ENCODE measurements at regions not wholly inside any gene's neighbourhood (a gene's known extent, or its start where the extent isn't known, plus 50 kb on each side); places are given as distances from the start of the nearest gene placed in this dataset.

DNA sequence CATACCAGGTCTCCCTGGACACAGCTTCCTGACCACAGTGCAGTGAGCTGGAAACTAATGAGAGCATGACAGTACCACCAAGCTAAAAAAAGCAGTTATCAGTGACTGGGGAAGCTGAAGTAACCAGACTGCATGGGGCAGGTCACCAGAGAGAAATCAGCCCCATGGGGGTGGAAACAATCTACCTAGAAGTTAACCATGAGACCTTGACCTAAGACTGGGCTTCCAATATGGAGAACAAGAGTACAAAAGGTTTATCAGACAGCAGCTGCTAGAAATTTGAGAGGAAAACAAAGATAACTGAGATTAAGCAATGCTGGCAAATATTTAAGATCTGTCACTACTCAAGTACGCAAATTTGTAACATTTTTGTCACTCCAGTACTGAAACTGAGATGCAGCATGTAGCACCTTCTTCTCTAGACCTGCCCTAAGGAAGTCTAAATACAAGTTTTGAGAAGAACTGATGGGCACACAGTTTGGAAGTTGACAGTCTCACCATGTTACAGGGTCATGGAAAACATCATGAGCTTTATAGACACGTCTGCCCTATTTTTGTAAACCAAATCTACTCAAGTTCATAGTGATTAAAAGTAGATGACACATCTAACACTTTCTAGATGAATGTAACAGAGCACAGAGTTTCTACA is 2641.8 kb upstream of the PCDH20 start:
- no peak overlapping the region for H3K27ac ChIP-seq

DNA sequence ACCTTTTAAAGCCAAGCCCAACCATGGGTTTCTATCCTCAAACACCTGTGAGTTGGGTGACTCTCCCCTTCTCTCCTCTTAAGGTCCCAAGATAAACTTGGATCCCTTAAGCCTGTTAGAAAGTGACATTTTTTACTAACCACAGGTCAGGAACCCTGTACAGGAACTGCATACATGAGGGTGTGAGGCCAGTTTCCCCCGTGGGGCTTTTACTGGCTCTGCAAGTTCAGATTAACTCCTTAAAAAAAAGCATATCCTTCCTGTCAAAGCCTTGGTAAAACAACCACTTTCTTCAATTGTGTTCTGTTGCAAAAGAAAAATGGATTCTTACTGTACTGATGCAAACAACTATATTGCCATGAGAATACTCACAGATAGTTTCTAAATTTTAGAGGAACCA is 2638.7 kb upstream of the PCDH20 start:
- no peak overlapping the region for H3K4me3 ChIP-seq (ENCODE audit: low read depth, low read length)

More for the DNA sequence above, 2641.8 kb upstream of the PCDH20 start:
- TF ChIP-seq, protein P1, sequence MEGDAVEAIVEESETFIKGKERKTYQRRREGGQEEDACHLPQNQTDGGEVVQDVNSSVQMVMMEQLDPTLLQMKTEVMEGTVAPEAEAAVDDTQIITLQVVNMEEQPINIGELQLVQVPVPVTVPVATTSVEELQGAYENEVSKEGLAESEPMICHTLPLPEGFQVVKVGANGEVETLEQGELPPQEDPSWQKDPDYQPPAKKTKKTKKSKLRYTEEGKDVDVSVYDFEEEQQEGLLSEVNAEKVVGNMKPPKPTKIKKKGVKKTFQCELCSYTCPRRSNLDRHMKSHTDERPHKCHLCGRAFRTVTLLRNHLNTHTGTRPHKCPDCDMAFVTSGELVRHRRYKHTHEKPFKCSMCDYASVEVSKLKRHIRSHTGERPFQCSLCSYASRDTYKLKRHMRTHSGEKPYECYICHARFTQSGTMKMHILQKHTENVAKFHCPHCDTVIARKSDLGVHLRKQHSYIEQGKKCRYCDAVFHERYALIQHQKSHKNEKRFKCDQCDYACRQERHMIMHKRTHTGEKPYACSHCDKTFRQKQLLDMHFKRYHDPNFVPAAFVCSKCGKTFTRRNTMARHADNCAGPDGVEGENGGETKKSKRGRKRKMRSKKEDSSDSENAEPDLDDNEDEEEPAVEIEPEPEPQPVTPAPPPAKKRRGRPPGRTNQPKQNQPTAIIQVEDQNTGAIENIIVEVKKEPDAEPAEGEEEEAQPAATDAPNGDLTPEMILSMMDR (IDR thresholded peaks at IDR 0.05): no peak
- Histone ChIP-seq H3K4me3 (ENCODE audit: low read depth, low read length) (no peak overlapping the region), H3K4me1 (no peaks in the 10 kb centered on the region), H3K79me2 (no peaks in the 10 kb centered on the region), H3K4me2 (ENCODE audit: low read length) (no peak overlapping the region), H3K36me3 (ENCODE audit: control insufficient read depth, insufficient read depth, low read length) (no peaks in the 10 kb centered on the region), H3K9ac (no peak overlapping the region), H2AFZ (no peak overlapping the region), H3K27me3 (ENCODE audit: control insufficient read depth, insufficient read depth, low read length) (no peaks in the 10 kb centered on the region), H3K9me3 (ENCODE audit: control insufficient read depth, low read length) (no peaks in the 10 kb centered on the region)

DNA sequence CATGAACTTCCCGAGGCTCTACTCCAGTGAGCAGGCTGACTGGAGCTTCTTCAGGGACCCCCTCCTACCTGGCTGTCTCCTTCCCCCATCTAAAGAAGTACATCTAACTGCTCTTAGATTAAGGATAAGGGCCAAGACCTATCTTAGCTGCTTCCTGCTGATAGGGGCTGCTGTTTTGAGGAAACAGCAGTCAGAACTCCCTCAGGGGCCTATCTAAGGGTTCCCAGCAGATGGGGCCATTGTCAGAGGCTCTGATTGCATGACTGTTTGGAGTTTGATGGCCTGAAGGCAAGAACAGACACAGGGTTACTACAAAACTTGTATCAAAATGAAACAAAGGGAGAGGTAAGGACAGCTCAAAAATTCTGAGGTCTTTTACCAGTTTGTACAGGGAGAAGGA is 2636.9 kb upstream of the PCDH20 start:
- Histone ChIP-seq H3K9me3 (ENCODE audit: control insufficient read depth, low read length) (no peaks in the 10 kb centered on the region), H3K9ac (no peak overlapping the region), H3K4me2 (ENCODE audit: low read length) (no peak overlapping the region), H3K79me2 (no peaks in the 10 kb centered on the region), H3K27me3 (ENCODE audit: control insufficient read depth, insufficient read depth, low read length) (no peaks in the 10 kb centered on the region), H3K4me1 (no peaks in the 10 kb centered on the region), H3K4me3 (ENCODE audit: low read depth, low read length) (no peak overlapping the region), H3K36me3 (ENCODE audit: control insufficient read depth, insufficient read depth, low read length) (no peaks in the 10 kb centered on the region), H2AFZ (no peak overlapping the region), H3K27ac (no peak overlapping the region)
- TF ChIP-seq, protein P1 (IDR thresholded peaks at IDR 0.05): no peak

More for the DNA sequence above, 2638.7 kb upstream of the PCDH20 start:
- Histone ChIP-seq H3K4me2 (ENCODE audit: low read length) (no peak overlapping the region), H3K79me2 (no peaks in the 10 kb centered on the region), H3K27ac (no peak overlapping the region), H3K4me1 (no peaks in the 10 kb centered on the region), H2AFZ (no peak overlapping the region), H3K27me3 (ENCODE audit: control insufficient read depth, insufficient read depth, low read length) (no peaks in the 10 kb centered on the region), H3K36me3 (ENCODE audit: control insufficient read depth, insufficient read depth, low read length) (no peaks in the 10 kb centered on the region), H3K9ac (no peak overlapping the region), H3K9me3 (ENCODE audit: control insufficient read depth, low read length) (no peaks in the 10 kb centered on the region)
- TF ChIP-seq, protein P1 (IDR thresholded peaks at IDR 0.05): no peak

GRCh38 chr13:64051278-64051677 is 2635.6 kb upstream of the PCDH20 start:
- H3K36me3 ChIP-seq (ENCODE audit: control insufficient read depth, insufficient read depth, low read length): no peaks in the 10 kb centered on the region
- H3K4me2 ChIP-seq (ENCODE audit: low read length): no peak overlapping the region
- H3K9me3 ChIP-seq (ENCODE audit: control insufficient read depth, low read length): no peaks in the 10 kb centered on the region
- H3K79me2 ChIP-seq: no peaks in the 10 kb centered on the region
- H3K9ac ChIP-seq: no peak overlapping the region
- H3K27ac ChIP-seq: no peak overlapping the region
- no peaks in the 10 kb centered on the region for H3K27me3 ChIP-seq (ENCODE audit: control insufficient read depth, insufficient read depth, low read length)
- H3K4me3 ChIP-seq (ENCODE audit: low read depth, low read length): no peak overlapping the region
- no peak overlapping the region for H2AFZ ChIP-seq
- H3K4me1 ChIP-seq: no peaks in the 10 kb centered on the region
- TF ChIP-seq, protein P1 (IDR thresholded peaks at IDR 0.05): no peak

DNA sequence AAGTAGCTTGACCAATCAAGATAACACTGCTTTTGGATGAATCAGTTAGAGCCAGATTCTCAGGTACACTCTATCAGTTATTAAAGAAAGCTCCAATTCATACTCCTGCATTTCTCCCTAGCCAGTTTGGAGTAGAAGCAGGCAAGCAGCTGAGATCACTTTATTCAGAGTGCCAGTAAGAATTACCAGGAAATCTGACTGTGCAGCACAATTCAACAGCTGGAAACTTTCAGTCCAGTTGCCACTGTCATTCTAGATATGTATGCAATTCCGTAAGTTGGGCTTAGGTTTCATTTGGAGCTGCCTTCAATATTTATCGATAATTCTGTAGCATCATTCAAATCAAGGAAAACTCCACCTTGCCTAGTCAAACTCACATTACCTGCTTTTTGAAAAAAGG is 2625.6 kb upstream of the PCDH20 start:
- Histone ChIP-seq H3K9ac (no peak overlapping the region), H3K9me3 (ENCODE audit: control insufficient read depth, low read length) (no peaks in the 10 kb centered on the region), H3K4me3 (ENCODE audit: low read depth, low read length) (no peak overlapping the region), H3K27ac (no peak overlapping the region), H2AFZ (no peak overlapping the region), H3K36me3 (ENCODE audit: control insufficient read depth, insufficient read depth, low read length) (no peaks in the 10 kb centered on the region), H3K79me2 (no peaks in the 10 kb centered on the region), H3K27me3 (ENCODE audit: control insufficient read depth, insufficient read depth, low read length) (no peaks in the 10 kb centered on the region), H3K4me1 (no peaks in the 10 kb centered on the region), H3K4me2 (ENCODE audit: low read length) (no peak overlapping the region)
- TF ChIP-seq, protein P1 (IDR thresholded peaks at IDR 0.05): no peak

Measured in parathyroid adenoma (tissue), 2 donors.